HG03571 (cell line): ENCODE measurements at regions not wholly inside any gene's neighbourhood (a gene's known extent, or its start where the extent isn't known, plus 50 kb on each side); places are given as distances from the start of the nearest gene placed in this dataset.
"Not testable (repeated sequence)": the region's sequence is repeated elsewhere in the genome, so short reads cannot be mapped to it uniquely, and the experiment has no call there.

Experiments
- ATAC-seq: cut with Tn5 transposase; IDR thresholded peaks from one replicate; pipeline ENCODE4 v1.9.1; 2021; ENCODE audit not compliant: unreplicated experiment

- ATAC-seq: no peak
These were observed 81.2 kb upstream of the SULF2 start for GRCh38 chr20:47866480-47866879.

- no peak for ATAC-seq
These were observed 80.6 kb upstream of the SULF2 start for GRCh38 chr20:47865912-47866311.

- no peak for ATAC-seq
These were observed 80.2 kb upstream of the SULF2 start for GRCh38 chr20:47865451-47865850.

- no peak for ATAC-seq
These were observed 78.7 kb upstream of the SULF2 start for GRCh38 chr20:47863981-47864380.

GRCh38 chr20:47863315-47863965 is 78.2 kb upstream of the SULF2 start:
- no peak for ATAC-seq

- ATAC-seq: no peak
These were observed 77.4 kb upstream of the SULF2 start for GRCh38 chr20:47862574-47863240.

GRCh38 chr20:47861116-47861515 is 75.8 kb upstream of the SULF2 start:
- no peak for ATAC-seq

GRCh38 chr20:47860049-47860830 is 75.0 kb upstream of the SULF2 start:
- no peak for ATAC-seq

- ATAC-seq: no peak
These were observed 74.0 kb upstream of the SULF2 start for GRCh38 chr20:47859278-47859677.

GRCh38 chr20:47857569-47858464 is 72.5 kb upstream of the SULF2 start:
- ATAC-seq: no peak

- no peak for ATAC-seq
These were observed 71.9 kb upstream of the SULF2 start for GRCh38 chr20:47857187-47857568.

GRCh38 chr20:47855799-47856198 is 70.5 kb upstream of the SULF2 start:
- ATAC-seq: no peak

GRCh38 chr20:47854687-47855212 is 69.5 kb upstream of the SULF2 start:
- no peak for ATAC-seq

- no peak for ATAC-seq
These were observed 66.5 kb upstream of the SULF2 start for GRCh38 chr20:47851774-47852173.

- ATAC-seq: no peak
These were observed 64.9 kb upstream of the SULF2 start for GRCh38 chr20:47850146-47850545.

- no peak for ATAC-seq
These were observed 64.3 kb upstream of the SULF2 start for GRCh38 chr20:47849596-47849995.

- no peak for ATAC-seq
These were observed 63.7 kb upstream of the SULF2 start for GRCh38 chr20:47849006-47849405.

GRCh38 chr20:47848534-47848933 is 63.3 kb upstream of the SULF2 start:
- not testable (repeated sequence) for ATAC-seq

- no peak for ATAC-seq
These were observed 62.7 kb upstream of the SULF2 start for GRCh38 chr20:47847884-47848485.

GRCh38 chr20:47847220-47847619 is 61.9 kb upstream of the SULF2 start:
- ATAC-seq: not testable (repeated sequence)
